ENCODE measurements at regions not wholly inside any gene's neighbourhood (a gene's known extent, or its start where the extent isn't known, plus 50 kb on each side); places are given as distances from the start of the nearest gene placed in this dataset.

GRCh38 chr11:32161293-32161692, 70.4 kb downstream of the RCN1 start:
- DNase-seq, result no peak

DNA sequence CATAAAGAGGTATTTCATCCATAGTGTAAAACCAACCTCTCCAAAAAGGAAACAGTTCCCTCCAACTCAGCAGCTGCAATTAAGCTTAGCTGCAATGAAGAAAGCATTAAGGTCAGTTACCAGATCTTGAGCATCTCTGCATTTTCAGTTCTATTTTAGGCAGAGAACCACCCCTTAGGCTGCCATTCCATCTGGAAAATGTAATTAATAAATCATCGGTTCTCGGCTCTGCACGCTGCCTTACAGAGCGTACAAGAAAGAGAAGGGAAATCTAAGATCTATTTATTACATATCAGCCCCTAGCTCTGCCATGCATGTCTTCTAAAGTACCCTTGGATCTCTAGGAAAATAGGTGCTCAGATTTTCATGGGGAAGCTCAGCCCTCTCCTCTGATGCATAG, 71.5 kb downstream of the RCN1 start:
- DNase-seq, result no peak

- DNase-seq, result no peak
These were observed 72.0 kb downstream of the RCN1 start for GRCh38 chr11:32162906-32163305.

DNA sequence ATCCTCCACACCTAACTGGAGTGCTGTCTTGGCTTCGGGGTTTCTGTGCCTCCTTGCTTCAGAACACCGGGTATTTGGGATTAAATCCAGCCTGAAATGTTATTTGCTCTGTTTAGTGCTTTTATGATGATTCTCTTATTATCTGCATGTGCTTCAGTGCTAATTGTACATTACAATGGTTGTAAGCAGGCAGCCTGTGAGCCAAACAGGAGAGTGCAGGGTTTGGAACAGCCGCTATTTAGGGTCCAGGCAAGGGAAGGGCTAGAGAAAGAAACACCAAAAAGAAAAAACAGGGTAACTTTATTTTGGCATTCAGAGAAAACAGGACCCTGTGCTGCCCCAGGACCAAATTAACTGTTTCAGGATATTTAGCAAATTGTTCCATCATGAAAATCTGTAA, 72.7 kb downstream of the RCN1 start:
- DNase-seq, result no peak

GRCh38 chr11:32164836-32165235, 74.0 kb downstream of the RCN1 start:
- DNase-seq, result no peak

- no peak for DNase-seq
These were observed 78.0 kb downstream of the RCN1 start for GRCh38 chr11:32168924-32169323.

DNA sequence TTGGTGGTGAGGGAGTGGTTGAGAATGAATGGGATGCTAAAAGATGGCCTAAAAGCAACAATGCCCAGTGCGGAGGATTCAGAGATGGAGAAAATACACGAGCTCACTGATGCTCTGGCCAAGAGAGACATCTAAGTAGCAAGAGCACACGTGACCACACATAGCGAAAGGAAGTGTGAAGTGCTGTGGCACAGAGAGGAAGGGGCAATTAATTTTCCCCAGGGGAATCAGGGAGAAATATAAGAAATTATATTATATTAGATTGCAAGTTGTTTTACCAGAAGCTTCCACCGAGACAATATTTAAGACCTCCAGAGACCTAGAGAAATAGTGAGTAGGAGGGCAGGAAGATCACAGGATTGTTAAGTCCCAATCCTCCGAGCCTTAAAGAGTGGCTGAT, 80.6 kb downstream of the RCN1 start:
- no peak for DNase-seq

GRCh38 chr11:32172041-32172847, 81.4 kb downstream of the RCN1 start:
- no peak for DNase-seq

GRCh38 chr11:32172848-32173834, 82.3 kb downstream of the RCN1 start:
- DNase-seq, result no peak

DNA sequence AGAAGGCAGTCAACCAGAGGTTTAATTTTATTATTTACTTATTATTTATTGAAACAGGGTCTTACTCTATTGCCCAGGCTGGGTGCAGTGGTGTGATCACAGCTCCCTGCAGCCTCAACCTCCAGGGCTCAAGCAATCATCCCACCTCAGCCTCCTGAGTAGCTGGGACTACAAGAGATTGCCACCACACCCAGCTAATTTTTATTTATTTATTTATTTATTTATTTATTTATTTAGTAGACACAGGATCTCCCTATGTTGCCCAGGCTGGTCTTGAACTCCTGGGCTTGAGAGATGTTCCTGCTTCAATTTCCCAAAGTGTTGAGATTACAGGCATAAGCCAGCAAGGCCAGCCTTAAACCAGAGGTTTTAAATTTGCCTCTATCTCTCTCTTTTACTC, 83.1 kb downstream of the RCN1 start:
- DNase-seq, result no peak

DNA sequence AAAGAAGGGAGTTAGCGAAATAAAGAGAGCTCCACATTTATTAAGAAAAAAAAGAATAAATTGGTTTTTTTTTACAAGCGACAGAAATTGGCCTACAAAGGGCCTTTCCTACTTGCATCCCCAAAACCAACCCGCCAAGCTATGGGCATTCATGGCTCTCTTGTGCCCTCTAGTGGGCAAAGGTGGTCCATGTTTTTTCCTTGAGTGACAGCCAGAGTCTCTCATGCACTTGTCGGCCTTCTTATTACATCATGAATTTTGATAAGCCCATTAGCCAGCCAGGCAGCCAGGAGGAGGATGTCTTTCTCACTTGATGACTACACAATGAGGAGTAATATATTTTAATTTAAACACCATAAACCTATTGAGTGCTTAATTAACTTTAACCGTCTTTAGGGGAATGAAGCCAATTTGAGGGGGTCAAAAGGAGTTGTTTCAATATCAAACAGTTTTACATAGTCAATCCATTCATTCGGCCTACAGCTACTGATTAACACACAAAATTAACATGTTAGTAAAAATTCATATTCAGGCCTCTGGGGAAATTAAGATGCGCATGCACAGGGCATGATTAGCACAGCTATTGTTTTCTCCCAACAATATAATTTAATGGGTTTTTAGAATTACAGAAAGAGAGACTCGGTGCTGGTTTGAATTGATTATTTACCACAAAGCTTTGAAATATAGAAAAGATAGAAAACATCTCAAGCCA, 85.5 kb downstream of the RCN1 start:
- peak; percentile 29 for DNase-seq

GRCh38 chr11:32178692-32179091, 87.8 kb downstream of the RCN1 start:
- DNase-seq, result no peak

- DNase-seq, result no peak
These were observed 92.6 kb downstream of the RCN1 start for GRCh38 chr11:32183512-32183911.

GRCh38 chr11:32184041-32184722, 93.3 kb downstream of the RCN1 start:
- DNase-seq, result no peak

DNA sequence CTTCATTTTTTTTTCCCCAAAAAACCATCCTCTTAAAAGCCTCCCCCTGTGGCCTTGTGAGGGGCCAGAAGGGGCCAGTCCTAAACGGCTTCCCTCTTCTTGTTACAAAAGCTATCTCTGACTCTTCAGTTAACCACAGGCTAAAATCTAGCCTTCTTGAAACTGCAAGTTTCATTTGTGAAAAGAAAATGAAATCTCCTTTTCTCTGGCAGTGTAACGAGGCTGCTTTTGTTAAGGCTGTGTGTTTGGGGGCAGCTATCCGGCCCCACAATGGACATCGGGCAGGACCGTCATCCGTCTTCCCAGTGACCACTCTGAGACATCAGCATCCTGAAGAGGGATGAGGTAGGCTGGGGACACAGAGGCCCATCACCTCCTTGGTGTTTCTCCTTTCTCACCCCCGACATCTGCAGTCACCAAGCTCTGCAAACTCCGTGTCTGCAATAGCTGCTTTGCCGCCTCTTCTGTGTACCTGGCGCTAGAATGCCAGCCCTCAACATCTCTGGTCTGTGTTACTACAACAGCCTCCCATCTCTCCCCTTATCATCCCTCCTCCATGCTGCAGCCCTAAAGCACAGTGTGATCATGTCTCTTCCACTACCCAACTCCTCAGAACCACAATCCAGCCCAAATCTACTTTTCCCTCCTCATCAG, 94.0 kb downstream of the RCN1 start:
- no peak for DNase-seq

GRCh38 chr11:32186118-32186517, 95.2 kb downstream of the RCN1 start:
- DNase-seq, result no peak

GRCh38 chr11:32187111-32187510, 96.2 kb downstream of the RCN1 start:
- DNase-seq, result no peak

- DNase-seq, result no peak
These were observed 97.9 kb downstream of the RCN1 start for GRCh38 chr11:32188785-32189184.

DNA sequence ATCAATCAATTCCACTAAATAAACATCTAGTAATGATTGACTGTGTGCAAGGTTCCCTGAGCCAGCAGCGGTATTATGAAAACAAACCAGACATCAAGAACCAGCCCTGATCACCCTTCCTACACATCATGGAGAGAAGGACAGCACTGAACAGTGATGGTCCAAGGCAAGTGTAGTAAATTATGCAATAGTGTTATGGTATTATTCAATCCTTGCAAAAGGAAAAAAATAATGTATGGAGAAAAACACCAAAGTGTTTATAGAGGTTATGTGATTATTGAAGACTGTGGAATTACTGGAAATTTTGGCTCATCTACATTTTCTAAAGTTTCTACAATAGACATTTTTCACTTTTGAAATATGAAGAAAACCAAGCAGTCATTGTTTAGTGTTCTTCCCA, 105.3 kb downstream of the RCN1 start:
- no peak for DNase-seq

DNA sequence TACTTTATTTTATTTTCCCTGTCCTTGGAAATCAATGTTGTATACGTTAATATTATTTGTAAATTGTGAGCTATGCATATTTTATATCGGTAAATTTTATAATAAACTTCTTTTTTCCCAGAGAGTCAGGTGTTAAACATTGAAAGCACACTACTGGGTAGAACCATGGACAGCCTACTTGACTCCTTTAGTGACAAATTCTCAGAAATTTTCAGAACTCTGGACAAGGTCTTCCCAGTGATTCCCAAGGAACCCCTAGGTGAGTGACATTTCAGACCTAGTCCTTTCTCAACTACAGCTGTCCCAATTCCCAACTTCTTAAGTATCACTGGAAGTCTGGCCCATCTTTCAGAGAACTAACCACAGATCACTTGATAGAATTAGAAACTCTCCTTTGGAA, 107.2 kb downstream of the RCN1 start:
- no peak for DNase-seq

- no peak for DNase-seq
These were observed 109.4 kb downstream of the RCN1 start for GRCh38 chr11:32200136-32200847.

- no peak for DNase-seq
These were observed 113.9 kb downstream of the RCN1 start for GRCh38 chr11:32204751-32205150.

Measured in NCI-H1417 treated with DMSO at 0.1 percent for 48 hours (cell line).